NCI-H1930 (cell line): ENCODE measurements at regions not wholly inside any gene's neighbourhood (a gene's known extent, or its start where the extent isn't known, plus 50 kb on each side); places are given as distances from the start of the nearest gene placed in this dataset.

Experiments used
- DNase-seq, 2 experiments: peaks; one replicate each; lab custom pipeline; 2025; lab: John Stamatoyannopoulos, UW

GRCh38 chr4:74649193-74649592 is 145.1 kb downstream of the BTC start:
- no peak for DNase-seq

- DNase-seq: no peak
Observed at GRCh38 chr4:74651198-74651597, 143.1 kb downstream of the BTC start.

GRCh38 chr4:74653331-74654229 is 140.7 kb downstream of the BTC start:
- no peak for DNase-seq

GRCh38 chr4:74654230-74654681 is 140.1 kb downstream of the BTC start:
- DNase-seq: no peak

- no peak for DNase-seq
Observed at GRCh38 chr4:74656596-74656995, 137.7 kb downstream of the BTC start.

- no peak for DNase-seq
Observed at GRCh38 chr4:74658116-74658515, 136.2 kb downstream of the BTC start.

- no peak for DNase-seq
Observed at GRCh38 chr4:74659576-74660411, 134.5 kb downstream of the BTC start.

- DNase-seq: no peak
Observed at GRCh38 chr4:74660866-74661265, 133.5 kb downstream of the BTC start.

- DNase-seq: no peak
Observed at GRCh38 chr4:74661427-74662201, 132.7 kb downstream of the BTC start.

- no peak for DNase-seq
Observed at GRCh38 chr4:74663631-74664030, 130.7 kb downstream of the BTC start.

GRCh38 chr4:74665346-74665745 is 129.0 kb downstream of the BTC start:
- no peak for DNase-seq

GRCh38 chr4:74665876-74666275 is 128.4 kb downstream of the BTC start:
- DNase-seq: no peak

- DNase-seq: no peak
Observed at GRCh38 chr4:74667438-74667837, 126.9 kb downstream of the BTC start.

- no peak for DNase-seq
Observed at GRCh38 chr4:74667944-74668343, 126.4 kb downstream of the BTC start.

- no peak for DNase-seq
Observed at GRCh38 chr4:74669702-74670101, 124.6 kb downstream of the BTC start.

GRCh38 chr4:74670583-74670982 is 123.7 kb downstream of the BTC start:
- DNase-seq: no peak

- peak; percentile 11 to 30 for DNase-seq
Observed at GRCh38 chr4:74671080-74671698, 123.1 kb downstream of the BTC start.

- no peak for DNase-seq
Observed at GRCh38 chr4:74674750-74675149, 119.6 kb downstream of the BTC start.

- peak; percentile 10 to 49 for DNase-seq
Observed at GRCh38 chr4:74675673-74676279, 118.5 kb downstream of the BTC start.

GRCh38 chr4:74682567-74683359 is 111.6 kb downstream of the BTC start:
- DNase-seq: no peak
